ENCODE measurements at regions not wholly inside any gene's neighbourhood (a gene's known extent, or its start where the extent isn't known, plus 50 kb on each side); places are given as distances from the start of the nearest gene placed in this dataset.

DNA sequence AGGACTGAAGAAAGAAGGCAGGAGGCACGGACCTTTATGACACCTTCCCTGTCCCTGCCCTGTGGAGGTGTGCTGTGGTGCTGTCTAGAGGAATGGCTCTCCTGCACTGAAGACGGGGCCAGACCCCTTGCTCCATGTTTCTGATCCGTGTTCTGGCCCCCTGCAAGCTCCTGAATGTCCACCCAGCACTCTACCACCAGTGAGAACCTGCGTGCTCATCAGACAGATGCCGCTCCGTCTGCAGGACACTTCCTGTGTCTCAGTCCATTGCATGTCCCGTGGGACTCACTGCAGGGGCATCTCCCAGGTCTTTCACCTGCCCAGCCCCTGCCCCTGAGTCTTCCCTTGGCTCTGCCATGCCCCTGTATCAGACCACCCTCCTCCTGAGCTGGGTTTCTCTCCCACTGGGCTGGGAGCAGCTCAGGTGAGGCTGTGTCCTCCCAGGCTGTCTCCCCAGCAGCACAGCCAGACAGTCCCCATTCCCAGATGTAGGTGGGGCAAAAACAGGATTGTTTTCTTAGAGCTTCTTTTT, 278.3 kb upstream of the ZNF32 start:
- H3K9me3 ChIP-seq = no peaks in the 10 kb centered on the region
- no peak overlapping the region for H3K4me3 ChIP-seq
- intact Hi-C loops (cut with DNase I; ENCODE audit: low total_unique reads) = no loop called here
- no peaks in the 10 kb centered on the region for H3K36me3 ChIP-seq
- peaks cover 0 to 4% (median 0%) of the 10 kb centered on the region in 6 donors for H3K4me1 ChIP-seq
- H3K27ac ChIP-seq = no peak overlapping the region
- 62 to 89% (median 65%) methylated on average over 7 of the region's 7 CpGs for WGBS, 5 donors
- TF ChIP-seq POLR2A (IDR thresholded peaks at IDR 0.05) (no peak), POLR2AphosphoS5 (IDR thresholded peaks at IDR 0.05) (no peak)
- TF ChIP-seq, protein P1, sequence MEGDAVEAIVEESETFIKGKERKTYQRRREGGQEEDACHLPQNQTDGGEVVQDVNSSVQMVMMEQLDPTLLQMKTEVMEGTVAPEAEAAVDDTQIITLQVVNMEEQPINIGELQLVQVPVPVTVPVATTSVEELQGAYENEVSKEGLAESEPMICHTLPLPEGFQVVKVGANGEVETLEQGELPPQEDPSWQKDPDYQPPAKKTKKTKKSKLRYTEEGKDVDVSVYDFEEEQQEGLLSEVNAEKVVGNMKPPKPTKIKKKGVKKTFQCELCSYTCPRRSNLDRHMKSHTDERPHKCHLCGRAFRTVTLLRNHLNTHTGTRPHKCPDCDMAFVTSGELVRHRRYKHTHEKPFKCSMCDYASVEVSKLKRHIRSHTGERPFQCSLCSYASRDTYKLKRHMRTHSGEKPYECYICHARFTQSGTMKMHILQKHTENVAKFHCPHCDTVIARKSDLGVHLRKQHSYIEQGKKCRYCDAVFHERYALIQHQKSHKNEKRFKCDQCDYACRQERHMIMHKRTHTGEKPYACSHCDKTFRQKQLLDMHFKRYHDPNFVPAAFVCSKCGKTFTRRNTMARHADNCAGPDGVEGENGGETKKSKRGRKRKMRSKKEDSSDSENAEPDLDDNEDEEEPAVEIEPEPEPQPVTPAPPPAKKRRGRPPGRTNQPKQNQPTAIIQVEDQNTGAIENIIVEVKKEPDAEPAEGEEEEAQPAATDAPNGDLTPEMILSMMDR (IDR thresholded peaks at IDR 0.05 in 8 of 11, conservative IDR thresholded peaks at IDR 0.05 in 3 of 11) = no peak
- H3K27me3 ChIP-seq (replicated peaks in 1 of 7) = no peaks in the 10 kb centered on the region
- no peak for DNase-seq

DNA sequence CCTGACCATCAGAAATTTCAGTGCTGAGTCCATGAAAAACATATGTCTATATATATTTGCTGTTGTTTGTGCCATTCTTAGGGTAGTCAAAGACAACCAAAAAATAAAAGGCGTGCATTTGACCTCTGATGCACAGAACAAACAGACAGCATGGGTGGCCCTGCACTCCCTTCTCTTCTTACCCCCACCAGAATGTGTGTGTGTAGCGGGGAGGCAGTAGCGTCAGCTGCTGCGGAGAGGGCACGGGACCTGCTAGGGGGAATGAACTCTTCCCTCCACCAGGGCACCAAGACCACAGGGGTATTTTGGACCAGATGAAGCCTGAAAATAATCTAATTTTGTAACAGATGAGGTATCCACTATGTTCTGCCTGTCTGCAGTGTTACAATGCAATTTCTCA, 277.7 kb upstream of the ZNF32 start:
- intact Hi-C loops (cut with DNase I; ENCODE audit: low total_unique reads) = no loop called here
- Histone ChIP-seq H3K36me3 (no peaks in the 10 kb centered on the region), H3K4me1 (peaks cover 0 to 4% (median 0%) of the 10 kb centered on the region in 6 donors), H3K27me3 (replicated peaks in 1 of 7) (no peaks in the 10 kb centered on the region), H3K27ac (no peak overlapping the region), H3K4me3 (no peak overlapping the region), H3K9me3 (no peaks in the 10 kb centered on the region)
- TF ChIP-seq, protein P1 (IDR thresholded peaks at IDR 0.05 in 8 of 11, conservative IDR thresholded peaks at IDR 0.05 in 3 of 11) = no peak
- TF ChIP-seq POLR2A (IDR thresholded peaks at IDR 0.05) (no peak), POLR2AphosphoS5 (IDR thresholded peaks at IDR 0.05) (no peak)
- WGBS, 5 donors = 91 to 97% (median 93%) methylated on average over 5 of the region's 5 CpGs
- DNase-seq = no peak

DNA sequence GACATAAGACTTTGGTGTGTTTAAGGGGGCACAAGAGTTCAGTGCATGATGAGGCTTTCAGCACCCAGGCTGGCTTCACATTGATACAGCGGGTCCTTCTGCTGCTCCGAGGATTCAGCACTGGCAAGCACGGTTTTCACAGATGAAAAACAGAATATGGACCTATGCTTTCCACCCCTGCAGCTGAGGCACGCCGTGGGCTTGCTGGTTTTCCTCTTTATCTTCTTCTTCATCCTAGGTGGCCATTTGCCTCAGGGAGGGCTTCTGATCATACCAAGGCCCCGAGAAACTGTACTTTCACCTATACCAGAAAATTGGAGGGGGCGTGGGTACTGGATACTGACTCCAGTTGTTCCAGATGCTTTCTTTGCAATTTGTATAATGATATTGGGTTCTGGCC, 277.1 kb upstream of the ZNF32 start:
- DNase-seq = no peak
- H3K9me3 ChIP-seq = no peaks in the 10 kb centered on the region
- intact Hi-C loops (cut with DNase I; ENCODE audit: low total_unique reads) = no loop called here
- 88 to 93% (median 91%) methylated on average over 7 of the region's 7 CpGs for WGBS, 5 donors
- no peak overlapping the region for H3K4me3 ChIP-seq
- H3K4me1 ChIP-seq = peaks cover 0 to 4% (median 0%) of the 10 kb centered on the region in 6 donors
- no peak overlapping the region for H3K27ac ChIP-seq
- TF ChIP-seq, protein P1 (IDR thresholded peaks at IDR 0.05 in 8 of 11, conservative IDR thresholded peaks at IDR 0.05 in 3 of 11) = no peak
- no peak for TF ChIP-seq POLR2AphosphoS5 (IDR thresholded peaks at IDR 0.05)
- no peak for TF ChIP-seq POLR2A (IDR thresholded peaks at IDR 0.05)
- no peaks in the 10 kb centered on the region for H3K36me3 ChIP-seq
- H3K27me3 ChIP-seq (replicated peaks in 1 of 7) = peaks cover 0 to under 1% (median 0%) of the 10 kb centered on the region in 7 donors

DNA sequence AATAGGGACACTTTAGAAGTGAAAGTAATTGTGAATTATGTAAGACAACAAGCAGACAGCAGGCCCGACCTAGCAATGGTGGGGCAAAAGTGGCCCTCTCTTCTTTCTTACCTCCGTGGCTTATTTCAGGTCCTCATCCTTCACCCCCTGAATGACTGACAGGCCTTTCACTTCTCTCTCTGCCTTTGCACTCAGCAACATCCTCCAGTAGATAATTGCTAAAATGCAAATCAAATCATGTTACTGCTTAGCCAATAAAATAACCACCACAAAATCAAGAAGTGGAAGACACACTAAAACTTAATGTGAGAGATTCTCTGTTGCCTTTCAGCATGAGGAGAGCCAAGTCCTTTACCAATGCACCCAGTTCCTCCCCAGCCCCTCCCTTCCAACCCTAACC, 274.6 kb upstream of the ZNF32 start:
- no peaks in the 10 kb centered on the region for H3K36me3 ChIP-seq
- H3K4me3 ChIP-seq = no peak overlapping the region
- no peak for DNase-seq
- WGBS, 5 donors = 35 to 61% (median 56%) methylated on average over 2 of the region's 2 CpGs
- TF ChIP-seq POLR2AphosphoS5 (IDR thresholded peaks at IDR 0.05) (no peak), POLR2A (IDR thresholded peaks at IDR 0.05) (no peak)
- TF ChIP-seq, protein P1 (IDR thresholded peaks at IDR 0.05 in 8 of 11, conservative IDR thresholded peaks at IDR 0.05 in 3 of 11) = no peak
- peaks cover 0 to 5% (median 0%) of the 10 kb centered on the region in 7 donors for H3K27me3 ChIP-seq (replicated peaks in 1 of 7)
- H3K9me3 ChIP-seq = peaks cover 0 to 5% (median 0%) of the 10 kb centered on the region in 8 donors
- no peak overlapping the region for H3K27ac ChIP-seq
- peaks cover 0 to 4% (median 0%) of the 10 kb centered on the region in 6 donors for H3K4me1 ChIP-seq
- intact Hi-C loops (cut with DNase I; ENCODE audit: low total_unique reads) = no loop called here
